Endothelial cell of umbilical vein (primary cell): ENCODE measurements at regions not wholly inside any gene's neighbourhood (a gene's known extent, or its start where the extent isn't known, plus 50 kb on each side); places are given as distances from the start of the nearest gene placed in this dataset.

Experiments
- BruUV-seq: library from RNA; stranded (reverse); fragments of 400-500 nt; replicated peaks from 2 replicates; lab custom pipeline; 2021; lab: Mats Ljungman, UMichigan
- CTCF ChIA-PET: fragments of 300-600, 350-600 bp; sonication (Branson Sonifier 250); formaldehyde crosslinking; loops from one replicate; lab custom pipeline; 2021; ENCODE audit warnings: antibody characterized with exemption, inconsistent platforms; lab: Charles Lee
- POLR2A ChIA-PET: fragments of 300-600, 350-600 bp; sonication (Branson Sonifier 250); formaldehyde crosslinking; loops from one replicate; lab custom pipeline; 2021; ENCODE audit warnings: antibody characterized with exemption, inconsistent platforms; lab: Charles Lee
- DNase-seq: peaks from one replicate; pipeline ENCODE4 v3.0.0-alpha.2; 2011; ENCODE audit warnings: low read depth, low spot score
- FAIRE-seq: peaks from 2 replicates; lab custom pipeline; 2011; peaks lifted over from hg19 to GRCh38; lab: Jason Lieb, UNC
- H2AFZ ChIP-seq: 2 replicates; pipeline ENCODE4 v1.6.0; 2012; ENCODE audit warnings: low read depth, low read length, control low read depth, inconsistent platforms
- H3K27ac ChIP-seq: 2 replicates; pipeline ENCODE4 v1.5.1; 2011; ENCODE audit warnings: low read depth, mild to moderate bottlenecking, control low read depth, low read length, moderate library complexity; ENCODE audit not compliant: insufficient read depth
- H3K27me3 ChIP-seq, 2 experiments: 2 replicates each; pipeline versions ENCODE4 v1.6.0 to v1.6.1; 2011; ENCODE audit warnings: low read length in 2 of 2, mixed read lengths in 1 of 2; ENCODE audit not compliant: control insufficient read depth in 2 of 2, insufficient read depth in 2 of 2
- H3K36me3 ChIP-seq, 2 experiments: 2 replicates in 1 of 2; 3 replicates in 1 of 2; pipeline ENCODE4 v1.5.1; 2011; ENCODE audit warnings: low read length in 2 of 2, mild to moderate bottlenecking in 1 of 2, moderate library complexity in 1 of 2; ENCODE audit not compliant: control insufficient read depth in 2 of 2, insufficient read depth in 2 of 2; ENCODE audit errors: extremely low read depth in 1 of 2
- H3K4me1 ChIP-seq: 3 replicates; pipeline ENCODE4 v1.5.1; 2011; ENCODE audit warnings: mild to moderate bottlenecking, low read length; ENCODE audit not compliant: control insufficient read depth, insufficient read depth; ENCODE audit errors: extremely low read depth
- H3K4me2 ChIP-seq: 2 replicates; pipeline ENCODE4 v1.6.1; 2011; ENCODE audit warnings: low read length, control low read depth, mixed read lengths; ENCODE audit not compliant: insufficient read depth
- H3K4me3 ChIP-seq, 3 experiments: fragments of 200-600 bp in 1 of 3; sonication (generic), shearing (Covaris generic) in 1 of 3; replicated peaks in 1 of 3; 2 replicates each; pipeline ENCODE4 v1.5.1; 2011 to 2016; ENCODE audit warnings: control low read depth in 3 of 3, low read length in 3 of 3, mild to moderate bottlenecking in 2 of 3, inconsistent platforms in 1 of 3, low read depth in 1 of 3, moderate library complexity in 1 of 3; ENCODE audit not compliant: insufficient read depth in 1 of 3
- H3K79me2 ChIP-seq: 2 replicates; pipeline ENCODE4 v1.6.0; 2012; ENCODE audit warnings: low read length, inconsistent platforms; ENCODE audit not compliant: control insufficient read depth, insufficient read depth
- H3K9ac ChIP-seq: replicated peaks from 2 replicates; pipeline ENCODE3; 2011; ENCODE audit warnings: low read length, control low read depth; ENCODE audit not compliant: insufficient read depth; ENCODE audit errors: extremely low read depth
- H3K9me1 ChIP-seq: replicated peaks from 3 replicates; pipeline ENCODE4 v1.6.0; 2011; ENCODE audit warnings: mild to moderate bottlenecking, low read length; ENCODE audit not compliant: control insufficient read depth, insufficient read depth; ENCODE audit errors: extremely low read depth
- H3K9me3 ChIP-seq: replicated peaks from 2 replicates; pipeline ENCODE4 v1.5.1; 2012; ENCODE audit warnings: low read length, inconsistent platforms; ENCODE audit not compliant: control insufficient read depth, insufficient read depth
- H4K20me1 ChIP-seq: replicated peaks from 2 replicates; pipeline ENCODE3; 2011; ENCODE audit warnings: mild to moderate bottlenecking, low read length; ENCODE audit not compliant: control insufficient read depth, insufficient read depth; ENCODE audit errors: extremely low read depth
- CTCF ChIP-seq, 2 donors: IDR thresholded peaks; 1 replicate in 1 of 2; 2 replicates in 1 of 2; pipeline ENCODE4 v1.5.1; 2011; ENCODE audit warnings: low read length in 2 of 2, mild to moderate bottlenecking in 2 of 2, moderate library complexity in 2 of 2, control low read depth in 1 of 2, inconsistent platforms in 1 of 2, low read depth in 1 of 2; ENCODE audit not compliant: insufficient read depth in 1 of 2; ENCODE audit errors: extremely low read depth in 1 of 2
- EZH2 ChIP-seq: IDR thresholded peaks from 2 replicates; pipeline ENCODE4 v1.6.1; 2012; ENCODE audit warnings: borderline replicate concordance, low read depth, mild to moderate bottlenecking, moderate library complexity, low read length, inconsistent platforms; ENCODE audit not compliant: severe bottlenecking
- FOS ChIP-seq: IDR thresholded peaks from 2 replicates; pipeline ENCODE4 v1.6.1; 2011; ENCODE audit warnings: mild to moderate bottlenecking, low read length, moderate library complexity, borderline replicate concordance; ENCODE audit not compliant: insufficient read depth
- GATA2 ChIP-seq: IDR thresholded peaks from 2 replicates; pipeline ENCODE4 v1.7.0; 2011; ENCODE audit warnings: low read depth, mild to moderate bottlenecking, moderate library complexity, mixed read lengths, low read length; ENCODE audit not compliant: insufficient read length, insufficient read depth
- JUN ChIP-seq: IDR thresholded peaks from 2 replicates; pipeline ENCODE4 v1.6.1; 2011; ENCODE audit warnings: borderline replicate concordance, low read depth; ENCODE audit not compliant: insufficient read length, insufficient read depth
- MYC ChIP-seq: IDR thresholded peaks from one replicate; pipeline ENCODE4 v1.6.1; 2011; ENCODE audit warnings: mild to moderate bottlenecking, low read depth, low read length
- POLR2A ChIP-seq: IDR thresholded peaks from 2 replicates; pipeline ENCODE4 v1.6.1; 2012; ENCODE audit warnings: low read depth, mild to moderate bottlenecking, control low read depth, low read length
- POLR2AphosphoS5 ChIP-seq: IDR thresholded peaks from 2 replicates; pipeline ENCODE4 v1.6.1; 2012; ENCODE audit warnings: low read depth, mild to moderate bottlenecking, control low read depth, low read length, moderate library complexity; ENCODE audit not compliant: insufficient read depth
- dilution Hi-C: fragments of 300-500 bp; cut with MboI; formaldehyde crosslinking; loops from one replicate; pipeline ENCODE4 v1.15.0; 2019; ENCODE audit warnings: low sequenced_read_pairs; ENCODE audit not compliant: extremely low pct_ligation_motif_present
- intact Hi-C: fragments of 100-400 bp; cut with micrococcal nuclease; formaldehyde crosslinking; loops from one replicate; pipeline ENCODE4 v1.10.0; 2022
- TF ChIP-seq, protein P1 (sequence below): IDR thresholded peaks from 2 replicates; pipeline ENCODE4 v1.6.1; 2011; ENCODE audit not compliant: insufficient read depth, insufficient read length

- Histone ChIP-seq H2AFZ (no peak overlapping the region), H3K36me3 (no peaks in the 10 kb centered on the region), H3K27ac (no peak overlapping the region), H3K4me2 (no peak overlapping the region), H3K9me3 (no peaks in the 10 kb centered on the region), H3K9me1 (no peaks in the 10 kb centered on the region), H3K79me2 (no peaks in the 10 kb centered on the region), H3K4me3 (no peak overlapping the region), H4K20me1 (no peaks in the 10 kb centered on the region), H3K9ac (no peak overlapping the region), H3K27me3 (no peaks in the 10 kb centered on the region), H3K4me1 (no peaks in the 10 kb centered on the region)
- POLR2A ChIA-PET: no interaction called here
- CTCF ChIA-PET: no interaction called here
- intact Hi-C loops (no loop called here), dilution Hi-C loops (no loop called here)
- TF ChIP-seq CTCF (IDR thresholded peaks at IDR 0.05; ENCODE audit: extremely low read depth in 1 of 2, insufficient read depth in 1 of 2, low read depth in 1 of 2, low read length in 2 of 2): no peak
- no peak for TF ChIP-seq POLR2AphosphoS5
- no peak for DNase-seq
- no peak for FAIRE-seq
- no TSS peak for BruUV-seq
Measured at GRCh38 chr9:99744132-99744531, 77.6 kb upstream of the NR4A3 start.

- Histone ChIP-seq H3K9me3 (no peaks in the 10 kb centered on the region), H3K27me3 (no peaks in the 10 kb centered on the region), H4K20me1 (no peaks in the 10 kb centered on the region), H3K9me1 (no peaks in the 10 kb centered on the region), H3K27ac (no peak overlapping the region), H3K4me2 (no peak overlapping the region), H2AFZ (no peak overlapping the region), H3K79me2 (no peaks in the 10 kb centered on the region), H3K4me1 (no peaks in the 10 kb centered on the region), H3K4me3 (no peak overlapping the region), H3K9ac (no peak overlapping the region), H3K36me3 (no peaks in the 10 kb centered on the region)
- DNase-seq (no peak), FAIRE-seq (no peak)
- dilution Hi-C loops (no loop called here), intact Hi-C loops (no loop called here)
- BruUV-seq: no TSS peak
- CTCF ChIA-PET: no interaction called here
- no peak for TF ChIP-seq MYC
- TF ChIP-seq GATA2: no peak
- TF ChIP-seq, protein P1, sequence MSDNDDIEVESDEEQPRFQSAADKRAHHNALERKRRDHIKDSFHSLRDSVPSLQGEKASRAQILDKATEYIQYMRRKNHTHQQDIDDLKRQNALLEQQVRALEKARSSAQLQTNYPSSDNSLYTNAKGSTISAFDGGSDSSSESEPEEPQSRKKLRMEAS: no peak
- no peak for TF ChIP-seq POLR2A
- TF ChIP-seq EZH2: no peak
- TF ChIP-seq JUN: no peak
- TF ChIP-seq FOS: no peak
- no peak for TF ChIP-seq POLR2AphosphoS5
- TF ChIP-seq CTCF (IDR thresholded peaks at IDR 0.05; ENCODE audit: extremely low read depth in 1 of 2, insufficient read depth in 1 of 2, low read depth in 1 of 2, low read length in 2 of 2): no peak
- POLR2A ChIA-PET: no interaction called here
Measured at GRCh38 chr9:99745085-99745484, 76.6 kb upstream of the NR4A3 start.
